NCI-H2107 (cell line): ENCODE measurements at regions not wholly inside any gene's neighbourhood (a gene's known extent, or its start where the extent isn't known, plus 50 kb on each side); places are given as distances from the start of the nearest gene placed in this dataset.
"Not testable (repeated sequence)": the region's sequence is repeated elsewhere in the genome, so short reads cannot be mapped to it uniquely, and the experiment has no call there.

Experiments used
- DNase-seq: peaks from one replicate; lab custom pipeline; 2025; lab: John Stamatoyannopoulos, UW

- DNase-seq = no peak
Observed at GRCh38 chr2:236899950-236900640, 185.6 kb upstream of the COPS8 start.

GRCh38 chr2:236901956-236902355 lies 183.7 kb upstream of the COPS8 start:
- no peak for DNase-seq

GRCh38 chr2:236903978-236904377 lies 181.7 kb upstream of the COPS8 start:
- DNase-seq = no peak

- DNase-seq = no peak
Observed at GRCh38 chr2:236904389-236905263, 181.1 kb upstream of the COPS8 start.

- no peak for DNase-seq
Observed at GRCh38 chr2:236905976-236906375, 179.7 kb upstream of the COPS8 start.

- no peak for DNase-seq
Observed at GRCh38 chr2:236908439-236909192, 177.1 kb upstream of the COPS8 start.

GRCh38 chr2:236909193-236909504 lies 176.5 kb upstream of the COPS8 start:
- no peak for DNase-seq

- no peak for DNase-seq
Observed at GRCh38 chr2:236909802-236910201, 175.9 kb upstream of the COPS8 start.

GRCh38 chr2:236910781-236911495 lies 174.8 kb upstream of the COPS8 start:
- DNase-seq = no peak

GRCh38 chr2:236912326-236913120 lies 173.2 kb upstream of the COPS8 start:
- no peak for DNase-seq

GRCh38 chr2:236915186-236915585 lies 170.5 kb upstream of the COPS8 start:
- no peak for DNase-seq

GRCh38 chr2:236915726-236916125 lies 170.0 kb upstream of the COPS8 start:
- no peak for DNase-seq

- no peak for DNase-seq
Observed at GRCh38 chr2:236916181-236916580, 169.5 kb upstream of the COPS8 start.

- no peak for DNase-seq
Observed at GRCh38 chr2:236916651-236917050, 169.0 kb upstream of the COPS8 start.

GRCh38 chr2:236917164-236917563 lies 168.5 kb upstream of the COPS8 start:
- no peak for DNase-seq

GRCh38 chr2:236918545-236918944 lies 167.1 kb upstream of the COPS8 start:
- no peak for DNase-seq

- no peak for DNase-seq
Observed at GRCh38 chr2:236919209-236919608, 166.5 kb upstream of the COPS8 start.

- DNase-seq = not testable (repeated sequence)
Observed at GRCh38 chr2:236919801-236920379, 165.8 kb upstream of the COPS8 start.

GRCh38 chr2:236922061-236922460 lies 163.6 kb upstream of the COPS8 start:
- no peak for DNase-seq

GRCh38 chr2:236928380-236929037 lies 157.2 kb upstream of the COPS8 start:
- DNase-seq = no peak
